Panc1 (cell line): ENCODE measurements at regions not wholly inside any gene's neighbourhood (a gene's known extent, or its start where the extent isn't known, plus 50 kb on each side); places are given as distances from the start of the nearest gene placed in this dataset.
"Not testable (repeated sequence)": the region's sequence is repeated elsewhere in the genome, so short reads cannot be mapped to it uniquely, and the experiment has no call there.

Experiments used
- ATAC-seq: fragments of 200-7000 bp; cut with Tn5 transposase; 2 replicates; pipeline ENCODE4 v1.9.1; 2020; ENCODE audit warnings: mild to moderate bottlenecking, moderate library complexity
- BruUV-seq: library from RNA; stranded (reverse); fragments of 400-500 nt; replicated peaks from 2 replicates; lab custom pipeline; 2021; lab: Mats Ljungman, UMichigan
- CTCF ChIA-PET: fragments of 300-600 bp; sonication (Branson Sonifier 250); formaldehyde crosslinking; loops from one replicate; lab custom pipeline; 2022; ENCODE audit warnings: antibody characterized with exemption; lab: Charles Lee
- POLR2A ChIA-PET: fragments of 300-600 bp; sonication (Branson Sonifier 250); formaldehyde crosslinking; loops from one replicate; lab custom pipeline; 2022; ENCODE audit warnings: antibody characterized with exemption; lab: Charles Lee
- DNase-seq: peaks from one replicate; pipeline ENCODE4 v3.0.0-alpha.2; 2010; ENCODE audit warnings: low read depth, low spot score
- H3K27ac ChIP-seq: 2 replicates; pipeline ENCODE4 v1.5.1; 2011; ENCODE audit warnings: mild to moderate bottlenecking, low read length, inconsistent platforms
- H3K27me3 ChIP-seq: fragments of 200-500 bp; sonication (Bioruptor generic); 2 replicates; pipeline ENCODE4 v1.6.0; 2014; ENCODE audit warnings: low read length, inconsistent platforms; ENCODE audit not compliant: control insufficient read depth, insufficient read depth
- H3K36me3 ChIP-seq: fragments of 200-500 bp; sonication (Bioruptor generic); 2 replicates; pipeline ENCODE4 v1.5.1; 2014; ENCODE audit warnings: inconsistent platforms, mild to moderate bottlenecking, low read length, moderate library complexity; ENCODE audit not compliant: control insufficient read depth, insufficient read depth
- H3K4me1 ChIP-seq: 2 replicates; pipeline ENCODE4 v1.5.1; 2011; ENCODE audit warnings: inconsistent platforms, mild to moderate bottlenecking, low read length, moderate library complexity; ENCODE audit not compliant: control insufficient read depth, insufficient read depth
- H3K4me3 ChIP-seq, 2 experiments: 2 replicates each; pipeline ENCODE4 v1.5.1; 2011 to 2012; ENCODE audit warnings: low read depth in 2 of 2, low read length in 2 of 2, mild to moderate bottlenecking in 2 of 2, inconsistent platforms in 1 of 2, moderate library complexity in 1 of 2
- H3K9me3 ChIP-seq: fragments of 200-500 bp; sonication (Bioruptor generic); 2 replicates; pipeline ENCODE4 v1.5.1; 2014; ENCODE audit warnings: low read depth, mild to moderate bottlenecking, inconsistent platforms, low read length, moderate library complexity; ENCODE audit not compliant: control insufficient read depth, insufficient read depth
- CTCF ChIP-seq: fragments of 450-650 bp; IDR thresholded peaks from 2 replicates; pipeline ENCODE4 v1.5.1; 2017; ENCODE audit warnings: mild to moderate bottlenecking
- POLR2AphosphoS5 ChIP-seq: IDR thresholded peaks from 2 replicates; pipeline ENCODE4 v1.6.1; 2012; ENCODE audit warnings: mild to moderate bottlenecking, low read depth, low read length, moderate library complexity
- REST ChIP-seq, 2 experiments: IDR thresholded peaks; 2 replicates each; pipeline ENCODE4 v1.6.1; 2011 to 2012; ENCODE audit warnings: low read depth in 2 of 2, control low read depth in 1 of 2, low read length in 1 of 2, mild to moderate bottlenecking in 1 of 2, moderate library complexity in 1 of 2; ENCODE audit not compliant: insufficient read depth in 1 of 2
- SIN3A ChIP-seq: IDR thresholded peaks from 2 replicates; pipeline ENCODE4 v1.6.1; 2012; ENCODE audit warnings: low read depth, mild to moderate bottlenecking, low read length, moderate library complexity, borderline replicate concordance; ENCODE audit not compliant: insufficient read depth
- TCF7L2 ChIP-seq: IDR thresholded peaks from 2 replicates; pipeline ENCODE4 v1.6.1; 2011; ENCODE audit warnings: mild to moderate bottlenecking, low read depth, low read length, inconsistent platforms
- in situ Hi-C: cut with HindIII; loops from 2 replicates; pipeline ENCODE4 v1.10.0; 2016; ENCODE audit warnings: low sequenced_read_pairs, low pct_unique_long_range_greater_than_20kb
- intact Hi-C: fragments of 100-400 bp; cut with micrococcal nuclease; formaldehyde crosslinking; loops from one replicate; pipeline ENCODE4 v1.10.0; 2022; ENCODE audit not compliant: unreplicated experiment

- CTCF ChIA-PET: no interaction called here
- DNase-seq (no peak), ATAC-seq (no peak)
- Histone ChIP-seq H3K36me3 (no peaks in the 10 kb centered on the region), H3K9me3 (no peaks in the 10 kb centered on the region), H3K27me3 (no peaks in the 10 kb centered on the region), H3K4me1 (no peaks in the 10 kb centered on the region), H3K4me3 (no peak overlapping the region), H3K27ac (no peak overlapping the region)
- POLR2A ChIA-PET: no interaction called here
- in situ Hi-C loops: no loop called here
- no TSS peak for BruUV-seq
- no peak for TF ChIP-seq CTCF
- no peak for TF ChIP-seq REST (IDR thresholded peaks at IDR 0.05; ENCODE audit: insufficient read depth in 1 of 2, low read depth in 2 of 2, low read length in 1 of 2)
- intact Hi-C loops: no loop called here
Measured at GRCh38 chr1:10882069-10882468, 85.6 kb upstream of the CASZ1 start.

GRCh38 chr1:10887032-10887431 is 90.6 kb upstream of the CASZ1 start:
- ATAC-seq, H3K9me3 ChIP-seq, POLR2A ChIA-PET, H3K27me3 ChIP-seq, intact Hi-C loops, H3K27ac ChIP-seq, H3K4me1 ChIP-seq, CTCF ChIA-PET, H3K36me3 ChIP-seq, DNase-seq, BruUV-seq, H3K4me3 ChIP-seq, in situ Hi-C loops: not testable (repeated sequence)

- Histone ChIP-seq H3K27me3 (no peaks in the 10 kb centered on the region; the same call in 1 of the 2 replicates), H3K9me3 (no peaks in the 10 kb centered on the region), H3K4me3 (no peak overlapping the region), H3K27ac (no peak overlapping the region), H3K36me3 (no peaks in the 10 kb centered on the region), H3K4me1 (peaks cover 9% of the 10 kb centered on the region)
- TF ChIP-seq REST (IDR thresholded peaks at IDR 0.05; ENCODE audit: insufficient read depth in 1 of 2, low read depth in 2 of 2, low read length in 1 of 2): no peak
- TF ChIP-seq SIN3A: no peak
- no peak for TF ChIP-seq TCF7L2
- TF ChIP-seq CTCF: no peak
- no peak for TF ChIP-seq POLR2AphosphoS5
- ATAC-seq (no peak), DNase-seq (no peak)
- ChIA-PET CTCF (interaction anchor here (0.6 kb wide), 1 partner anchor 52 kb away, joined by 3 read pairs; no protein-coding TSS in a partner anchor), POLR2A (interaction anchor here (0.6 kb wide), 1 partner anchor 103 kb away, joined by 3 read pairs; no protein-coding TSS in a partner anchor)
- no TSS peak for BruUV-seq
- in situ Hi-C loops: no loop called here
- intact Hi-C loops: no loop called here
Measured at GRCh38 chr1:10888291-10888690, 91.8 kb upstream of the CASZ1 start.
